HUES64 (cell line): ENCODE measurements at regions not wholly inside any gene's neighbourhood (a gene's known extent, or its start where the extent isn't known, plus 50 kb on each side); places are given as distances from the start of the nearest gene placed in this dataset.

ENCODE experiments used
- H3K27ac ChIP-seq: 2 replicates; pipeline ENCODE4 v1.7.0; 2013; ENCODE audit warnings: low read depth, low read length, inconsistent platforms
- H3K27me3 ChIP-seq: 2 replicates; pipeline ENCODE4 v1.6.1; 2013; ENCODE audit warnings: mild to moderate bottlenecking, low read length; ENCODE audit not compliant: insufficient read depth
- H3K36me3 ChIP-seq: 2 replicates; pipeline ENCODE4 v1.6.1; 2013; ENCODE audit warnings: mild to moderate bottlenecking, low read length; ENCODE audit not compliant: insufficient read depth
- H3K4me1 ChIP-seq: 2 replicates; pipeline ENCODE4 v1.6.1; 2013; ENCODE audit warnings: mild to moderate bottlenecking, low read length, moderate library complexity; ENCODE audit not compliant: insufficient read depth
- H3K4me3 ChIP-seq: 2 replicates; pipeline ENCODE4 v1.5.1; 2013; ENCODE audit warnings: mild to moderate bottlenecking, low read length, moderate library complexity
- H3K9ac ChIP-seq: 2 replicates; pipeline ENCODE4 v1.6.1; 2013; ENCODE audit warnings: mild to moderate bottlenecking, low read depth, low read length
- H3K9me3 ChIP-seq: 2 replicates; pipeline ENCODE4 v1.6.1; 2013; ENCODE audit warnings: low read depth, low read length; ENCODE audit not compliant: insufficient read depth
- WGBS: fragments of 150-250, 120-280 bp; methylation state at CpG from one replicate; pipeline ENCODE4 v1.1.7; 2013; ENCODE audit warnings: missing lambda C conversion rate; 5-methylcytosine and 5-hydroxymethylcytosine counted together

DNA sequence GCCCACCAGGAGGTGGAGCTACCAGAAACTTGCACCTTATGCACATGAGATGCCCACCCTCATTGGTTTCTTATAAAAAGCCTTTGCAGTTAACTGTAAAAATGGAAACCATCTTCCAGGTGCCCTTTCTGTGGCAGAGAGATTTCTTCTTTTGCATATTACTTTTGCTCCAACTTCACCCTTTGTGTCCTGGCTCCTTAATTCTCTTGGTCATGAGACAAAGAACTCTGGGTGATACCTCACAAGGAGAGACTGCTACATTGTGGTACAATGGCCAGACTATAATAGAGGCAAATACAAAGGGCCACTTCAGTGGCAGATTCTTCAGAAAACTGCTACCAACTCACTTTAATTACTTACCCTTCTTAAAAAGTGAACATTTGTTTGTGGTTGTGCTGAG lies 76.4 kb upstream of the PTER start:
- no peaks in the 10 kb centered on the region for H3K36me3 ChIP-seq
- peaks cover 11% of the 10 kb centered on the region for H3K9me3 ChIP-seq
- H3K9ac ChIP-seq: no peak overlapping the region
- H3K27me3 ChIP-seq: no peaks in the 10 kb centered on the region
- H3K27ac ChIP-seq: no peak overlapping the region
- no peaks in the 10 kb centered on the region for H3K4me1 ChIP-seq
- no peak overlapping the region for H3K4me3 ChIP-seq

DNA sequence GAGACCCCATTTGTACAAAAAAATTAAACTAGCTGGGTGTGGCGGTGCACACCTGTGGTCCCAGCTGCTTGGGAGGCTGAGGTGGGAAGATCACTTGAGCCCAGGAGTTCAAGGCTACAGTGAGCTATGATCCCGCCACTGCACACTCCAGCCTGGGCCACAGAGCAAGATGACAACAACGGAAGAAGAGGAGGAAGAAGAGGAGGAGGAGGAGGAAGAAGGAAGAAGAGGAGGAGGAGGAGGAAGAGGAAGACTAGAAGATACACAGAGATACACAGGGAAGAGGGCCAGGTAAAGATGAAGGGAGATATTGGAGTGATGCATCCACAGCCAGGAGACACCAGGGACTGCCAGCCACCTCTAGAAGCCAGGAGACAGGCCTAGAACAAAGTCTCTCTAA lies 75.7 kb upstream of the PTER start:
- Histone ChIP-seq H3K36me3 (no peaks in the 10 kb centered on the region), H3K9me3 (peaks cover 11% of the 10 kb centered on the region), H3K4me1 (no peaks in the 10 kb centered on the region), H3K4me3 (no peak overlapping the region), H3K27me3 (no peaks in the 10 kb centered on the region), H3K27ac (no peak overlapping the region), H3K9ac (no peak overlapping the region)
- WGBS: 97% methylated on average over 3 of the region's 3 CpGs

DNA sequence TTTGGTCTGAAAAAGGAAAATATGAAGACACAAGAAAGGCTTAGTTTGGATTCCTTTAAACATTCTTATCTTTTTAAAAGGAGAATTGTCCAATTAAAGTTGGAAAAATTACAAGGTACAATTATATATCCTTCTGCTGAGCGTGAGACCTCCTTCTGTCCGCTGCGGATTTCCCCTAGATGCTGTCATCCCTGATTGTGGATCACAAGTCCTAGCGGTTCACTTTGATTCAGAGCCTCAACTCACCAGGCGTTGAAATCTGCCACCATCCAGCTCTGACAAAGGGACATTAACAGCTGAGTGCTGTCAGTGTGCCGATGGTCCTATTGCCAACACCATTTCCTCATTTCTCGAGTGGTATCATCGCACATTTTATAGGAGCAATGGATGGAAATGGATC lies 73.1 kb upstream of the PTER start:
- H3K36me3 ChIP-seq: no peaks in the 10 kb centered on the region
- H3K4me3 ChIP-seq: no peak overlapping the region
- no peak overlapping the region for H3K9ac ChIP-seq
- H3K4me1 ChIP-seq: no peaks in the 10 kb centered on the region
- 97% methylated on average over 8 of the region's 8 CpGs for WGBS
- H3K27ac ChIP-seq: no peak overlapping the region
- peaks cover 11% of the 10 kb centered on the region for H3K9me3 ChIP-seq
- no peaks in the 10 kb centered on the region for H3K27me3 ChIP-seq

DNA sequence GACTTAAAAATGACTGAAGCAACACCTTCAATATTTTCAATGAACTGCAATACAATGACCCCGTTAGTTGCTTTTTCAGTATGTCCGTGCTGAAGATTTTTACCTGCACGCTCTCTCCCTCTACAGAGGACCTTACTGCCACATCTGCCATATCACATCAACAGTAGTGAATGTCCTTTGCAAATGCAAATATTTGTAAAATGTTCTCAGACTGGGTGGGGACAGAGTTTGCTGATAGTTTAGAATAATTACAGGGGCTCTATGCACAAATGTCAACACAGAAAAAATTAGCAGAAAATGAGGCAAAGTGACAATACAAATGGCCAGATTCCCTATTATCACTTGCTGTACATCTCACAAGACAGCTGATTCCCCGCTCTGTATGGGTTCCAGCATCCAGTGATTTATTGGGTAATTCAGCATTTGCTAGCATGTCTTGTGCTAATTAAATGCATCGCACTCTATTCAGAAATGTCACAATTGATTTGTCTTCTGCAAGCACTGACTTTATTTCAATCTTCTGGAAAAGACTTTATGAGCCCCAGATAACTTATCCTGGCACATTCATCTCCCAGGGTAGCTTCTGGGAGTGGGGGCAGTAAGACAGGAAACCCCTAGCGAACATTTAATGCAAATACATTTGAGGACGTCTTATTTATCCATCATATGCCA lies 69.1 kb upstream of the PTER start:
- Histone ChIP-seq H3K36me3 (no peaks in the 10 kb centered on the region), H3K27me3 (no peaks in the 10 kb centered on the region), H3K27ac (no peak overlapping the region), H3K4me3 (no peak overlapping the region), H3K9ac (no peak overlapping the region), H3K9me3 (no peaks in the 10 kb centered on the region), H3K4me1 (no peaks in the 10 kb centered on the region)
- WGBS: 94% methylated on average over 7 of the region's 7 CpGs

DNA sequence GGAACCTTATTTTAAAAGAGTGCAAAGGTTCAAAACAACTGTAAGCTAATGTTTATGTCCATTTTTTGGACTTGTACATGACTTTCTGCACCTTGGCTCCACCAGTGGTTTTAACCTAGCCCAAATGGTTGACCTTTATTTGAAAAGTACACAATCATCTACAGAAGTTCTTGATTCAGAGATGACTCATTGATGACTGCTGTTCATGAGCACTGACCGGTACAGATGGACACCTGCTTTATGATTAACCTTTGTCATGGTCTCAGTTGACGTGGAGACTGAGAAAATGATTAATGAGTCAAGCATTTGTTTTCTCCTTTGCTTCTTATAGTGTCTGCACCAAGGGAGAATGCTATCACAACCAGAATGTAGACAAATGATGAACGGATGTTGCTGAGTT lies 55.7 kb upstream of the PTER start:
- Histone ChIP-seq H3K27me3 (no peaks in the 10 kb centered on the region), H3K4me3 (no peak overlapping the region)
- 95% methylated on average over 3 of the region's 3 CpGs for WGBS

DNA sequence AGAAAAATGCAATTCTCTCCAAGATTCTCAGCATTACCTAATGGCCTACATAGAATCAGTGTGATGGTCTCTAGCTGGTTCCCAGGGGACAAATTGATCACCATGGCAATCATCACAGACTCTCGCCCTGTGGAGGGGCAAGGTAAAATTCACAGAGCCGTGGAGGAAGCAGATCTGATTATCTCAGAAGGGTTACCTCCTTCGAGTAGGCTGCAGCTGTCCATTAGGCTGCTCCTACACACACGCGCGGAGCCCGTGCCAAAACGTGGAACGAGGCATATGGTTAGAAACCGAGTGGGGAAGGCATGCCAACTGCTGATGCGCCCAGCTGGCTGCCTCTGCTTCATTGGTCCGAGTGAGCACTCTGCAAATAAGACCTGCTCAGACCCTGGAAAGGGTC lies 52.8 kb upstream of the PTER start:
- WGBS: 89% methylated on average over 12 of the region's 12 CpGs
- Histone ChIP-seq H3K9me3 (no peaks in the 10 kb centered on the region), H3K4me1 (peaks cover 16% of the 10 kb centered on the region; the same call in 1 of the 2 replicates), H3K9ac (no peak overlapping the region), H3K4me3 (no peak overlapping the region), H3K36me3 (no peaks in the 10 kb centered on the region), H3K27me3 (no peaks in the 10 kb centered on the region), H3K27ac (no peak overlapping the region)

More for the DNA sequence above, 55.7 kb upstream of the PTER start:
- Histone ChIP-seq H3K36me3 (no peaks in the 10 kb centered on the region), H3K9me3 (no peaks in the 10 kb centered on the region), H3K27ac (no peak overlapping the region), H3K4me1 (peaks cover 4% of the 10 kb centered on the region; the same call in 1 of the 2 replicates), H3K9ac (no peak overlapping the region)

DNA sequence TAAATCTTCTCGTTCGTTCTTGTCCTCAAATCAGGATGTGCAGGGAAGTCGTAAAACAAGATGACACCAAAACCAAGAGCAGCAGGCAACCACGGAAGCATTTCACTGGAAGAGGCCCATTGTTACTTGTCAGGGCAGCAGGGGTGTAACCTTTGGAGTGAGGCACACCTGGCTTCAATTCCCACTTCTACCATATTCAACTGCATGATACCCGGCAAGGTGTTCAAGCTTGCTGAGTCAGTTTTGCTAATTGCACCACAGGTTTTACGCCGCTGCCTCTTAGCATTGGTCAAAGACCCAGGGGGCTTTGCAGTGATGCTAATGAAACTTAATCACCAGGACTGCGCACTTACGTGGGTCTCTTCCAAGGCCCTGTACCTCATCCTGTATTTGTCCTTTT lies 50.0 kb upstream of the PTER start:
- Histone ChIP-seq H3K4me1 (peaks cover 16% of the 10 kb centered on the region; the same call in 1 of the 2 replicates), H3K27ac (peak overlapping the region; percentile 19; the same call in 1 of the 2 replicates), H3K9me3 (no peaks in the 10 kb centered on the region), H3K27me3 (no peaks in the 10 kb centered on the region), H3K9ac (no peak overlapping the region), H3K4me3 (no peak overlapping the region), H3K36me3 (no peaks in the 10 kb centered on the region)
- 60% methylated on average over 9 of the region's 9 CpGs for WGBS
